Suppressor macrophage treated with lipopolysaccharide for 1 hour (primary cell): ENCODE measurements at regions not wholly inside any gene's neighbourhood (a gene's known extent, or its start where the extent isn't known, plus 50 kb on each side); places are given as distances from the start of the nearest gene placed in this dataset.

Source experiments
- DNase-seq, 3 donors: peaks; one replicate each; pipeline ENCODE4 v3.0.0-alpha.2; 2020 to 2022

DNA sequence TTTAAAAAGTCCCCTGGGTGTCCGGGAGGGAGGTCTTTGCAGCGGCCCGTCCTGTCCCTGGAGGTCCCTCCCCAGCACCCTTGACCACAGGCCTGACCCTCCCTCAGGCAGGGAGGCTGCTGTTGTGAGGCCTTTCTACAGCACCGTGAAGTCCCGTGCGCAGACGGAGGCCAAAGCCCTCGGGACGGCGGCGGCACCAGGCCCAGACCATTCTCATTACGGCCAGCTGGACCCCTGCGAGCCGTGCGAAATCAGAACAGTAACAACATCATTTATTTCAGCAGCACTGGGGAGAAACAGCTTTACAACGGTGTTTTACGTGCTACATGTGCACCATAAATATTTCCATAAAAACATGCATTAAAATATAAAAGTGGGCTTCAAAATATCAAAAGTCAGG, 101.4 kb upstream of the ACTRT2 start:
- DNase-seq: no peak

DNA sequence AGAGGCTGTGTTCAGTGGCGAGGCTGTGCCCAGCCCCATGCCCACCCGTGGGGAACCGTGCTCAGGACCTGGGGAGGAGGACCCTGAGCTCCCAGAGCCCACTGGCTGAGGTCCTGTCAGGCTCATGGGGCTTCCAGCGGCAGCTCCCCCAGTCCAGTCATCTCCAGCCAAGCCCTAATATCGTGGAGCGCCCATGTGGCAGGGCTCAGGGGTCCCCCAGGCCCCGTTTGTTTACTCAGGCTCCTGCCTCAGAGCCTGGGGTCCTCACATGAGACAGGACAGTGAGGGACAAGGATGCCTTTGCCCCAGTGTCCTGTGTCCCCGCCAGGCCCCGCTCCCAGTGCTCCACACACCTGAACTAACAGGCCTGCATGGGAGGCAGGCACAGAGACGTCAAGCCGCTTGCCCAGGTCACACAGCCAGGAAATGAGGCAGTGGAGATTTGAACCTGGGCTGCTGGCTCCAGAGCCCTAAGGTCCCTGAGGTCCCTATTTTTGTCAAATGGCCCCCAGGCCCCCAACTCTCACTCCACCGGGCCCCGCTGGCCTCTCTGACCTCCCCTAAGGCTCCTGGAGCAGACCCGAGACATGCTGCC, 100.7 kb upstream of the ACTRT2 start:
- no peak for DNase-seq

GRCh38 chr1:2921970-2922686, 99.1 kb upstream of the ACTRT2 start:
- peak; percentile 19 to 69 (median 41) for DNase-seq

DNA sequence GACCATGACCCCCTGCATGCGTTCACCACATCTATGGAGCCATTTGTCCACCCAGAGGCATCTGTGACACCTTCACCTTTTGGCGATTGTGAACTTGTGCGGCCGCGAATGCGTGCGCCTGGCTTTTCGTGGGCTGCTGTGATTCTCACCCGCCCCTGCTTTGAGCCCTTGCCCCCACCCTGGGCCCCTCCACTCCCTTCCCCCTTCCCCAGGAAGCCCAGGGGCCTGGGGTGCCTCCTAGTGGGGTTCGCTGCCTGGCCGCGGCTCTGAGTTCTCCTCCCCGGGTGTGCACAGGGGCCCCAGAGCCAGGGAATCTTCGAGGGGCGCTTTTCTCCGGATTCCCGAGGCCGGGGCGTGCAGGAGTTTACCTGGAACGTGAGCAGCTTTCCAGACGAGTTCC, 97.9 kb upstream of the ACTRT2 start:
- no peak for DNase-seq

DNA sequence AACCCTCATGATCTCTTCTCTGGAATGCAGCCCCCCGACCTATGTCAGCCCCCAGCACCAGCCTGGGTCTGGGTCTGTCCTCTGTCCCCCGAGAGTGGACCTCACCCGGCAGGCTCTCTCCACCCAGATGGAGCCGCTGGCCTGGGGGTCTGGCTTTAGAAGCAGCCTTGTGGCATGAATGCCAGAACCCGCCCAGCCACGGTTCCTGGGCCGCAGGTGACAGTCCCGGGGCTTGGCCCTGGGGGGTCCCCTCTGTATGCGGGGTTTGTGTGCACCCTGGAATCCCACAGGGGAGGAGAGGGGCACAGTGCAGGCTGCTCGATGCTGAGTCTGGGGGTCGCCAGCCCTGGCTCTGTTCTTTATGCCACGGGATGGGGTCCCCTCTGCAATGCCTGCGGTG, 96.0 kb upstream of the ACTRT2 start:
- no peak for DNase-seq

- DNase-seq: no peak
Measured at GRCh38 chr1:2925918-2926317, 95.3 kb upstream of the ACTRT2 start.

DNA sequence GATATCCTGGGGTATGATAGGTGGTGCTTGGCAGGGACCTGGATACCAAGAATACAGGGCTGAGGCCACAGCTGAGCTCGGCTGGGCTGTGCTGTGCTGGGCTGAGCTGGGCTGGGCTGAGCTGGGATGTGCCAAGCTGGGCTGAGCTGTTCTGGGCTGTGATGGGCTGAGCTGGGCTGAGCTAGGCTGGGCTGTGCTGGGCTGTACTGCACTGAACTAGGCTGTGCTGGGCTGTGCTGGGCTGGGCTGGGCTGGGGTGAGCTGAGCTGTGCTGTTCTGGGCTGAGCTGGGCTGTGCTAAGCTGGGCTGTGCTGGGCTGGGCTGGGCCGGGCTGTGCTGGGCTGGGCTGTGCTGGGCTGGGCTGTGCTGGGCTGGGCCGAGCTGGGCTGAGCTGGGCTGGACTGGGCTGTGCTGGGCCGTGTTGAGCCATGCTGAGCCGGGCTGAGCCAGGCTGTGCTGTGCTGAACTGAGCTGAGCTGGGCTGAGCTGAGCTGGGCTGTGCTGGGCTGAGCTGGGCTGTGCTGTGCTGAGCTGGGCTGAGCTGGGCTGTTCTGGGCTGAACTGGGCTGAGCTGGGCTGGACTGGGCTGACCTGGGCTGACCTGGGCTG, 94.7 kb upstream of the ACTRT2 start:
- DNase-seq: no peak

DNA sequence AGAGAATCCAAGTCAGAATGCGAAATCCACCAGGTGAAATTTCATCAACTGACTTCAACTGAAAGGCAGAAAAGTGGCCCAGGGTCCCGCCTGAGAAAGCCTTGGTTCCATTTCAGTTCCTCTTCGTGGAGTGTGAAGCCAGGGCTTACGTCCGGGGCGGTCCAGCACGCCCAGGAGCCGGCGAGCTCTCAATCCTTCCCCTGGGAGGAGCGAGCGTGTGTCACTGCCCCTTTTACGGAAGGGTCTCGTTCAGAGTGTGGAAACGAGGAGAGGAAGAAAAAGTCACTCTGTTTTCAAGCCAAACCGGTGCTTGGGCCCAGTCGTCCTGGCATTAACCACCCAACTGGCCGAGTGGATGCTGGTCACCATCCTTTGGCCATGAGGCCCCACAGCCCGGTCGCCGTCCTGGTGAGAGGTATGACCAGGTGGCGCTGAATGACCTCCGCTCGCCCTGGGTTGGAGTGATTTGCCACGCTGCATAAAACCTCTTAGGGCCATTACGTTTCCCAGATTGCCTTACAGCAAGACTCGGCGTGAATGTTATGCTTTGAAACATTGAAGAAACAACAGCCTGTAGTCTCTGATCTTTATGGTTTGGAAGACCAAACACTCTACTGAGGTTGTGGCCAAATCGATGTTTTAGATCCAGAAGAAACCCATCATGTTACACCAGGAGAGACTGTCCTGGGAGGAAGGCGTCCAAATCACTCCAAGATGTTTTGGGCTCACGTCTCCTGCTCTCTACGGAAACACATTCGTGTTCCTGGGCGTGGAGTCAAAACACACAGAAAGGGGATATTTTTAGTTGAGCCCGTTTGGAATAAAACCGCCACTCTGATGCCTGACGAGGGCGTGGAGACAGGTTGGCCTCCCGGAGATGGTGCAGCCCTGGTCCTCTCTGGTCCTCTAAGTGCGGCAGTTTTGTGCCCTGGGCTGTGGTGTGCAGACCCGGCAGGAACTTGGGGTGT, 93.6 kb upstream of the ACTRT2 start:
- peak; percentile 20 to 53 (median 37) for DNase-seq

GRCh38 chr1:2928366-2929325, 92.6 kb upstream of the ACTRT2 start:
- DNase-seq: no peak

- DNase-seq: no peak
Measured at GRCh38 chr1:2929335-2929734, 91.9 kb upstream of the ACTRT2 start.

GRCh38 chr1:2930016-2930815, 91.1 kb upstream of the ACTRT2 start:
- DNase-seq: no peak

GRCh38 chr1:2930913-2931723, 90.1 kb upstream of the ACTRT2 start:
- DNase-seq: no peak

GRCh38 chr1:2931724-2932401, 89.4 kb upstream of the ACTRT2 start:
- no peak for DNase-seq

DNA sequence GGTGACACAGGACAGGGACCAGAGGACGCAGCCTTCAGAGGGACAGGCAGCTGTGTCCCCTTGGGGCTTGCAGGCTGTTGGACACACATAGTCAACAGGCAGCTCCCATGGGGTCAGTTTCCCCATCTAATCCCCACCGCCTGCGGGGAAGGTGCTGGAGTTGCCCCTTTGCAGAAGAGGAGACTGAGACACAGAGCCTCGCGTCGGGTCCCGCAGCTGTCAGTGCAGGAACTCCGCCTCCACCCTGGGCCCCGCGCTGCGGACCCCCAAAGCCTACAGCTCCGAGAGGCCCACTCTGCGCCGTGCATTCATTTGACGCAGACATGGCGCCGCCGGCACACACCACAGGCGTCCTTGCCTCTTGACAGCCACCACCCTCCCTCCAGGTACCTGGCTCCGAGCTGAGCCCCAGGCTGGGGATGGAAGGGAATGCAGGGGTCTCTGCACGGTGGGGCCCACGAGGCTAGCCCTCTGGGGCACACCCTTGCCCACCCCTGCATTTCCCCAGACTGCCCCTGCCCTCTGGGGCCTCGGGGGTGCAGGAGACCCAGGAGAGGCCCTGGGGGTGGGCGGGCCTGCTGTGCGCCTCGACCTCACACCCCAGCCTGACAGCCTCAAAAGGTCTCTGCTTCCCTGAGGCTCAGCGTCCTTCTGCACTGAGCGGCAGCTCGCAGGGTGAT, 88.5 kb upstream of the ACTRT2 start:
- DNase-seq: no peak

- no peak for DNase-seq
Measured at GRCh38 chr1:2933431-2934155, 87.7 kb upstream of the ACTRT2 start.

- DNase-seq: no peak
Measured at GRCh38 chr1:2934156-2934540, 87.1 kb upstream of the ACTRT2 start.

DNA sequence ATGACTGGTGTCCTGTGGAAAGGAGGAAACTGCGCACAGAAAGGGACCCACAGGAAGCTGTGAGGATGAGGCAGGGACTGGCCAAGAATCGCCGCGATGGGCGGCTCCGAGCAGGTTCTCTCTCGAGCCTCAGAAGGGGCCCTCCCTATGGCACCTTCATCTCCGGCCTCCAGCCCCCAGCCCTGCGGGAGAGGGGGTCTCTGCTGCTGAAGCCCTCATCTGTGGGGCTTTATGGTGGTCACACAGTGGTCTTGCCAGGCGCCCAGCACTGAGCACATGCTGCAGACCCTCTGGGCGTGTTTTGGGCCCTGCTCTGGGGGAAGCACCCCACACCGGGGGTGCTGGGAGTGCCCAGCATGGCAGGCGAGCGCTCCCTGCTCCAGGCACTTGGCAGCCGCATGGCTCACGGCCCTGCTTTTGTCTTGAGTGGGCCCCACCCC, 86.6 kb upstream of the ACTRT2 start:
- no peak for DNase-seq

GRCh38 chr1:2935184-2935583, 86.1 kb upstream of the ACTRT2 start:
- no peak for DNase-seq
